T-cell (primary cell): ENCODE measurements at regions not wholly inside any gene's neighbourhood (a gene's known extent, or its start where the extent isn't known, plus 50 kb on each side); places are given as distances from the start of the nearest gene placed in this dataset.
"Not testable (repeated sequence)": the region's sequence is repeated elsewhere in the genome, so short reads cannot be mapped to it uniquely, and the experiment has no call there.

Experiments used
- ATAC-seq, 4 experiments: fragments of 200-7000 bp in 3 of 4; fragments of 150-1000 bp in 1 of 4; cut with Tn5 transposase; replicated peaks in 1 of 4; 1 replicate in 3 of 4; 2 replicates in 1 of 4; pipeline ENCODE4 v1.10.0; 2021; ENCODE audit warnings: moderate library complexity in 3 of 4, mild to moderate bottlenecking in 2 of 4, moderate number of reproducible peaks in 1 of 4
- CTCF ChIA-PET, 2 donors: fragments of 300-600 bp; sonication (Branson Sonifier 250); formaldehyde crosslinking; loops; one replicate each; lab custom pipeline; 2022; ENCODE audit warnings: antibody characterized with exemption in 2 of 2; lab: Charles Lee
- POLR2A ChIA-PET, 2 donors: fragments of 300-600 bp; sonication (Branson Sonifier 250); formaldehyde crosslinking; loops; one replicate each; lab custom pipeline; 2022; ENCODE audit warnings: antibody characterized with exemption in 2 of 2; lab: Charles Lee
- DNase-seq, 35 experiments: peaks; one replicate each; pipeline versions ENCODE4 v3.0.0 to v3.0.0-alpha.2; 2013 to 2023
- H3K27ac ChIP-seq: one replicate; pipeline ENCODE4 v1.5.1; 2013; ENCODE audit warnings: low read length
- H3K27me3 ChIP-seq, 2 experiments: replicated peaks in 1 of 2; 1 replicate in 1 of 2; 2 replicates in 1 of 2; pipeline versions ENCODE4 v1.6.1 to v1.7.0; 2013; ENCODE audit warnings: low read length in 1 of 2, mixed read lengths in 1 of 2; ENCODE audit not compliant: control insufficient read depth in 2 of 2, insufficient read depth in 2 of 2; ENCODE audit errors: extremely low read depth in 1 of 2
- H3K36me3 ChIP-seq, 2 donors: 1 replicate in 1 of 2; 2 replicates in 1 of 2; pipeline versions ENCODE4 v1.6.1 to v1.7.0; 2013; ENCODE audit warnings: low read length in 1 of 2; ENCODE audit not compliant: control insufficient read depth in 2 of 2, insufficient read depth in 1 of 2; ENCODE audit errors: extremely low read depth in 1 of 2
- H3K4me1 ChIP-seq, 2 experiments: 1 replicate in 1 of 2; 2 replicates in 1 of 2; pipeline versions ENCODE4 v1.6.1 to v1.7.0; 2013; ENCODE audit warnings: low read length in 2 of 2, mixed read lengths in 1 of 2; ENCODE audit not compliant: insufficient read depth in 2 of 2, control insufficient read depth in 1 of 2; ENCODE audit errors: extremely low read depth in 1 of 2
- H3K4me3 ChIP-seq, 2 donors: 1 replicate in 1 of 2; 2 replicates in 1 of 2; pipeline versions ENCODE4 v1.5.1 to v1.7.0; 2013; ENCODE audit warnings: mild to moderate bottlenecking in 2 of 2, low read length in 1 of 2, moderate library complexity in 1 of 2; ENCODE audit not compliant: control insufficient read depth in 1 of 2; ENCODE audit errors: extremely low read depth in 1 of 2
- H3K9me3 ChIP-seq: 2 replicates; pipeline ENCODE4 v1.7.0; 2013
- H3K27ac Mint-ChIP-seq, 2 donors: one replicate each; pipeline ENCODE4 v1.8.0; 2020 to 2021; ENCODE audit warnings: mild to moderate bottlenecking in 2 of 2, mixed read lengths in 2 of 2
- H3K27me3 Mint-ChIP-seq, 2 donors: one replicate each; pipeline ENCODE4 v1.8.0; 2021 to 2022; ENCODE audit warnings: mixed read lengths in 2 of 2
- H3K36me3 Mint-ChIP-seq: one replicate; pipeline ENCODE4 v1.8.0; 2021; ENCODE audit warnings: mixed read lengths
- H3K4me1 Mint-ChIP-seq, 3 donors: one replicate each; pipeline ENCODE4 v1.8.0; 2020 to 2022; ENCODE audit warnings: mixed read lengths in 3 of 3, mild to moderate bottlenecking in 1 of 3
- H3K4me3 Mint-ChIP-seq, 3 donors: one replicate each; pipeline ENCODE4 v1.8.0; 2020 to 2022; ENCODE audit warnings: mild to moderate bottlenecking in 3 of 3, mixed read lengths in 3 of 3, moderate library complexity in 3 of 3
- H3K9me3 Mint-ChIP-seq, 3 donors: one replicate each; pipeline ENCODE4 v1.8.0; 2020 to 2022; ENCODE audit warnings: mixed read lengths in 3 of 3
- WGBS: methylation state at CpG from one replicate; pipeline ENCODE4 v1.1.5; 2013; ENCODE audit warnings: missing lambda C conversion rate; ENCODE audit not compliant: insufficient coverage; 5-methylcytosine and 5-hydroxymethylcytosine counted together

GRCh38 chr10:28457110-28457509, 75.8 kb upstream of the WAC start:
- H3K9me3 Mint-ChIP-seq = peaks cover 0 to 6% (median 5%) of the 10 kb centered on the region in 3 donors
- no peaks in the 10 kb centered on the region for H3K36me3 ChIP-seq
- H3K27me3 ChIP-seq = peaks cover 0 to 3% of the 10 kb centered on the region in 2 experiments
- ATAC-seq (no peak), DNase-seq (no peak)
- H3K27ac ChIP-seq = no peak overlapping the region
- no peak overlapping the region for H3K4me3 ChIP-seq
- ChIA-PET CTCF (interaction anchor here in 1 of 2 donors (0.6 kb wide), 1 partner anchor 16 kb away, joined by 3 read pairs; no protein-coding TSS in a partner anchor), POLR2A (no interaction called here)
- WGBS = no CpG with 5 or more reads among the region's 2 CpGs
- H3K4me3 Mint-ChIP-seq = no peak overlapping the region
- no peaks in the 10 kb centered on the region for H3K36me3 Mint-ChIP-seq
- H3K9me3 ChIP-seq = no peaks in the 10 kb centered on the region
- no peaks in the 10 kb centered on the region for H3K4me1 ChIP-seq
- peaks cover 24 to 26% of the 10 kb centered on the region in 2 donors for H3K27me3 Mint-ChIP-seq
- H3K27ac Mint-ChIP-seq = no peak overlapping the region
- no peaks in the 10 kb centered on the region for H3K4me1 Mint-ChIP-seq

- H3K4me1 Mint-ChIP-seq, DNase-seq, H3K27me3 ChIP-seq, ATAC-seq, H3K9me3 ChIP-seq, H3K9me3 Mint-ChIP-seq, H3K27ac Mint-ChIP-seq, H3K4me3 Mint-ChIP-seq, POLR2A ChIA-PET, H3K4me3 ChIP-seq, H3K36me3 ChIP-seq, H3K36me3 Mint-ChIP-seq, H3K27ac ChIP-seq, H3K4me1 ChIP-seq: not testable (repeated sequence)
- CTCF ChIA-PET = interaction anchor here in 1 of 2 donors (0.7 kb wide), 1 partner anchor 305 kb away, joined by 4 read pairs; no protein-coding TSS in a partner anchor
- peaks cover 24 to 26% of the 10 kb centered on the region in 2 donors for H3K27me3 Mint-ChIP-seq
- 71% methylated on average over 1 of the region's 4 CpGs for WGBS
These were observed 75.0 kb upstream of the WAC start for GRCh38 chr10:28457873-28458272.

GRCh38 chr10:28459453-28460144, 73.3 kb upstream of the WAC start:
- H3K9me3 ChIP-seq = no peaks in the 10 kb centered on the region
- Mint-ChIP-seq H3K4me1 (no peaks in the 10 kb centered on the region), H3K27ac (no peak overlapping the region), H3K36me3 (no peaks in the 10 kb centered on the region), H3K9me3 (no peaks in the 10 kb centered on the region), H3K27me3 (peaks cover 19 to 29% of the 10 kb centered on the region in 2 donors), H3K4me3 (no peak overlapping the region)
- no CpG with 5 or more reads among the region's 4 CpGs for WGBS
- H3K36me3 ChIP-seq = no peaks in the 10 kb centered on the region
- H3K27ac ChIP-seq = no peak overlapping the region
- no peaks in the 10 kb centered on the region for H3K4me1 ChIP-seq
- ChIA-PET CTCF (interaction anchor here in 1 of 2 donors (0.6 kb wide), 1 partner anchor 32 kb away, joined by 3 read pairs; no protein-coding TSS in a partner anchor), POLR2A (interaction anchor here in 1 of 2 donors (0.6 kb wide), 1 partner anchor 183 kb away, joined by 7 read pairs; no protein-coding TSS in a partner anchor)
- no peak for ATAC-seq
- DNase-seq = no peak
- peaks cover 0 to 10% of the 10 kb centered on the region in 2 experiments for H3K27me3 ChIP-seq
- no peak overlapping the region for H3K4me3 ChIP-seq

GRCh38 chr10:28463141-28463540, 69.8 kb upstream of the WAC start:
- H3K27ac Mint-ChIP-seq = no peak overlapping the region
- DNase-seq (no peak), ATAC-seq (no peak)
- H3K4me1 ChIP-seq = no peaks in the 10 kb centered on the region
- 94% methylated on average over 2 of the region's 2 CpGs for WGBS
- H3K27me3 Mint-ChIP-seq = peaks cover 13 to 21% of the 10 kb centered on the region in 2 donors
- H3K4me3 Mint-ChIP-seq = no peak overlapping the region
- no peaks in the 10 kb centered on the region for H3K36me3 Mint-ChIP-seq
- no peaks in the 10 kb centered on the region for H3K9me3 ChIP-seq
- H3K4me1 Mint-ChIP-seq = no peaks in the 10 kb centered on the region
- POLR2A ChIA-PET = no interaction called here
- H3K4me3 ChIP-seq = no peak overlapping the region
- no peaks in the 10 kb centered on the region for H3K36me3 ChIP-seq
- H3K9me3 Mint-ChIP-seq = no peaks in the 10 kb centered on the region
- CTCF ChIA-PET = no interaction called here
- H3K27ac ChIP-seq = no peak overlapping the region
- H3K27me3 ChIP-seq = peaks cover 0 to 10% of the 10 kb centered on the region in 2 experiments

GRCh38 chr10:28463676-28464395, 69.1 kb upstream of the WAC start:
- H3K9me3 ChIP-seq = no peaks in the 10 kb centered on the region
- ChIA-PET POLR2A (no interaction called here), CTCF (no interaction called here)
- no peaks in the 10 kb centered on the region for H3K36me3 Mint-ChIP-seq
- WGBS = 86% methylated on average over 9 of the region's 9 CpGs
- H3K4me3 ChIP-seq = no peak overlapping the region
- H3K4me3 Mint-ChIP-seq = no peak overlapping the region
- no peaks in the 10 kb centered on the region for H3K36me3 ChIP-seq
- H3K4me1 ChIP-seq = no peaks in the 10 kb centered on the region
- peaks cover 0 to 7% of the 10 kb centered on the region in 2 experiments for H3K27me3 ChIP-seq
- peaks cover 10 to 16% of the 10 kb centered on the region in 2 donors for H3K27me3 Mint-ChIP-seq
- H3K4me1 Mint-ChIP-seq = no peaks in the 10 kb centered on the region
- no peak for ATAC-seq
- no peak overlapping the region for H3K27ac Mint-ChIP-seq
- H3K27ac ChIP-seq = no peak overlapping the region
- no peaks in the 10 kb centered on the region for H3K9me3 Mint-ChIP-seq
- no peak for DNase-seq

GRCh38 chr10:28467615-28468014, 65.3 kb upstream of the WAC start:
- ChIA-PET POLR2A (no interaction called here), CTCF (no interaction called here)
- H3K36me3 Mint-ChIP-seq = no peaks in the 10 kb centered on the region
- H3K27me3 Mint-ChIP-seq = peaks cover 6 to 9% of the 10 kb centered on the region in 2 donors
- no peaks in the 10 kb centered on the region for H3K9me3 Mint-ChIP-seq
- no peak overlapping the region for H3K4me3 Mint-ChIP-seq
- no peak overlapping the region for H3K27ac ChIP-seq
- H3K9me3 ChIP-seq = no peaks in the 10 kb centered on the region
- ATAC-seq = no peak
- no peaks in the 10 kb centered on the region for H3K4me1 ChIP-seq
- WGBS = 91% methylated on average over 5 of the region's 5 CpGs
- no peak overlapping the region for H3K4me3 ChIP-seq
- H3K36me3 ChIP-seq = no peaks in the 10 kb centered on the region
- no peaks in the 10 kb centered on the region for H3K4me1 Mint-ChIP-seq
- DNase-seq = no peak
- no peak overlapping the region for H3K27ac Mint-ChIP-seq
- H3K27me3 ChIP-seq = peaks cover 0 to 7% of the 10 kb centered on the region in 2 experiments
